Mammary epithelial cell (primary cell): ENCODE measurements at regions not wholly inside any gene's neighbourhood (a gene's known extent, or its start where the extent isn't known, plus 50 kb on each side); places are given as distances from the start of the nearest gene placed in this dataset.

Experiments
- CTCF ChIP-seq, 2 donors: IDR thresholded peaks in 1 of 2; conservative IDR thresholded peaks in 1 of 2; 2 replicates each; pipeline ENCODE4 v1.5.1; 2011 to 2012; ENCODE audit warnings: inconsistent platforms in 2 of 2, low read length in 2 of 2, mild to moderate bottlenecking in 2 of 2, control low read depth in 1 of 2, low read depth in 1 of 2; ENCODE audit not compliant: insufficient read depth in 1 of 2; ENCODE audit errors: extremely low read depth in 1 of 2
- EZH2 ChIP-seq: IDR thresholded peaks from 2 replicates; pipeline ENCODE4 v1.6.1; 2012; ENCODE audit warnings: low read length, inconsistent platforms, borderline replicate concordance

- TF ChIP-seq CTCF (conservative IDR thresholded peaks at IDR 0.05 in 1 of 2, IDR thresholded peaks at IDR 0.05 in 1 of 2; ENCODE audit: extremely low read depth in 1 of 2, insufficient read depth in 1 of 2, low read depth in 1 of 2, low read length in 2 of 2): no peak
- no peak for TF ChIP-seq EZH2
Measured at GRCh38 chr1:234683127-234683860, 73.3 kb upstream of the IRF2BP2 start.
